Activated T-cell treated with anti-CD3 and anti-CD28 coated beads, Interleukin-2, amount 50 U/mL, for 72 hours (primary cell): ENCODE measurements at regions not wholly inside any gene's neighbourhood (a gene's known extent, or its start where the extent isn't known, plus 50 kb on each side); places are given as distances from the start of the nearest gene placed in this dataset.
"Not testable (repeated sequence)": the region's sequence is repeated elsewhere in the genome, so short reads cannot be mapped to it uniquely, and the experiment has no call there.

Experiments
- ATAC-seq, 2 donors: fragments of 150-1000 bp; cut with Tn5 transposase; replicated peaks in 1 of 2; 2 replicates each; pipeline ENCODE4 v1.10.0; 2021; ENCODE audit warnings: moderate library complexity in 2 of 2, mild to moderate bottlenecking in 1 of 2
- DNase-seq, 2 donors: peaks; one replicate each; pipeline ENCODE4 v3.0.0; 2021 to 2022; ENCODE audit warnings: mixed read lengths in 1 of 2
- H3K27ac Mint-ChIP-seq: one replicate; pipeline ENCODE4 v1.8.0; 2022; ENCODE audit warnings: mild to moderate bottlenecking, moderate library complexity, mixed read lengths
- H3K27me3 Mint-ChIP-seq: one replicate; pipeline ENCODE4 v1.8.0; 2022; ENCODE audit warnings: low read depth, mixed read lengths
- H3K36me3 Mint-ChIP-seq, 2 donors: one replicate each; pipeline ENCODE4 v1.8.0; 2022; ENCODE audit warnings: mixed read lengths in 2 of 2, mild to moderate bottlenecking in 1 of 2; ENCODE audit not compliant: insufficient read depth in 2 of 2
- H3K4me1 Mint-ChIP-seq: one replicate; pipeline ENCODE4 v1.8.0; 2022; ENCODE audit warnings: low read depth, mixed read lengths
- H3K4me3 Mint-ChIP-seq, 2 donors: one replicate each; pipeline ENCODE4 v1.8.0; 2022; ENCODE audit warnings: mild to moderate bottlenecking in 2 of 2, mixed read lengths in 2 of 2, moderate library complexity in 2 of 2
- H3K9me3 Mint-ChIP-seq, 2 donors: one replicate each; pipeline ENCODE4 v1.8.0; 2022; ENCODE audit warnings: mixed read lengths in 2 of 2

- H3K36me3 Mint-ChIP-seq: peaks cover 0 to 1% of the 10 kb centered on the region in 2 donors
- H3K4me1 Mint-ChIP-seq: no peaks in the 10 kb centered on the region
These were observed 463.2 kb upstream of the ZEB2 start for GRCh38 chr2:144983107-144983506.

GRCh38 chr2:144982481-144982880 lies 462.6 kb upstream of the ZEB2 start:
- Mint-ChIP-seq H3K4me3 (no peak overlapping the region), H3K4me1 (no peaks in the 10 kb centered on the region), H3K27ac (no peak overlapping the region), H3K27me3 (peaks cover 4% of the 10 kb centered on the region), H3K36me3 (peaks cover 0 to 1% of the 10 kb centered on the region in 2 donors), H3K9me3 (peaks cover 0 to 4% of the 10 kb centered on the region in 2 donors)
- DNase-seq (no peak), ATAC-seq (no peak)

More at GRCh38 chr2:144983107-144983506, 463.2 kb upstream of the ZEB2 start:
- Mint-ChIP-seq H3K9me3 (peaks cover 0 to 4% of the 10 kb centered on the region in 2 donors), H3K4me3 (no peak overlapping the region), H3K27me3 (peaks cover 4% of the 10 kb centered on the region), H3K27ac (no peak overlapping the region)
- no peak for DNase-seq
- ATAC-seq: no peak

- DNase-seq: no peak
- peaks cover 0 to 1% of the 10 kb centered on the region in 2 donors for H3K36me3 Mint-ChIP-seq
- no peak overlapping the region for H3K27ac Mint-ChIP-seq
- H3K4me3 Mint-ChIP-seq: no peak overlapping the region
- H3K4me1 Mint-ChIP-seq: no peaks in the 10 kb centered on the region
- H3K27me3 Mint-ChIP-seq: no peaks in the 10 kb centered on the region
- no peak for ATAC-seq
- peaks cover 2 to 8% of the 10 kb centered on the region in 2 donors for H3K9me3 Mint-ChIP-seq
These were observed 456.0 kb upstream of the ZEB2 start for GRCh38 chr2:144975881-144976280.

- peaks cover 0 to 5% of the 10 kb centered on the region in 2 donors for H3K36me3 Mint-ChIP-seq
- H3K9me3 Mint-ChIP-seq: peaks cover 5 to 12% of the 10 kb centered on the region in 2 donors
- no peak overlapping the region for H3K4me3 Mint-ChIP-seq
- no peak overlapping the region for H3K27ac Mint-ChIP-seq
- no peak for ATAC-seq
- DNase-seq: no peak
- H3K4me1 Mint-ChIP-seq: no peaks in the 10 kb centered on the region
- H3K27me3 Mint-ChIP-seq: no peaks in the 10 kb centered on the region
These were observed 452.8 kb upstream of the ZEB2 start for GRCh38 chr2:144972676-144973075.

GRCh38 chr2:144971786-144972335 lies 451.9 kb upstream of the ZEB2 start:
- Mint-ChIP-seq H3K4me1 (no peaks in the 10 kb centered on the region), H3K9me3 (peaks cover 5 to 12% of the 10 kb centered on the region in 2 donors), H3K27ac (no peak overlapping the region), H3K27me3 (no peaks in the 10 kb centered on the region), H3K4me3 (no peak overlapping the region), H3K36me3 (peaks cover 0 to 5% of the 10 kb centered on the region in 2 donors)
- DNase-seq (no peak), ATAC-seq (no peak)

GRCh38 chr2:144970410-144970809 lies 450.5 kb upstream of the ZEB2 start:
- not testable (repeated sequence) for ATAC-seq

GRCh38 chr2:144969564-144969963 lies 449.6 kb upstream of the ZEB2 start:
- H3K4me3 Mint-ChIP-seq, H3K4me1 Mint-ChIP-seq, H3K27ac Mint-ChIP-seq, H3K27me3 Mint-ChIP-seq, DNase-seq, ATAC-seq, H3K36me3 Mint-ChIP-seq: not testable (repeated sequence)
- H3K9me3 Mint-ChIP-seq: peaks cover 6 to 15% of the 10 kb centered on the region in 2 donors

More at GRCh38 chr2:144970410-144970809, 450.5 kb upstream of the ZEB2 start:
- H3K4me3 Mint-ChIP-seq, H3K27me3 Mint-ChIP-seq, DNase-seq, H3K36me3 Mint-ChIP-seq, H3K4me1 Mint-ChIP-seq, H3K27ac Mint-ChIP-seq: not testable (repeated sequence)
- H3K9me3 Mint-ChIP-seq: peaks cover 5 to 12% of the 10 kb centered on the region in 2 donors

GRCh38 chr2:144967961-144968360 lies 448.0 kb upstream of the ZEB2 start:
- Mint-ChIP-seq H3K4me3 (no peak overlapping the region), H3K9me3 (peaks cover 9 to 15% of the 10 kb centered on the region in 2 donors), H3K36me3 (peaks cover 2 to 6% of the 10 kb centered on the region in 2 donors), H3K27ac (no peak overlapping the region), H3K27me3 (no peaks in the 10 kb centered on the region), H3K4me1 (no peaks in the 10 kb centered on the region)
- DNase-seq: no peak
- ATAC-seq: no peak

GRCh38 chr2:144965172-144965571 lies 445.3 kb upstream of the ZEB2 start:
- H3K27ac Mint-ChIP-seq: no peak overlapping the region
- no peak overlapping the region for H3K4me3 Mint-ChIP-seq
- H3K36me3 Mint-ChIP-seq: peaks cover 3 to 6% of the 10 kb centered on the region in 2 donors
- DNase-seq: no peak
- H3K27me3 Mint-ChIP-seq: no peaks in the 10 kb centered on the region
- peaks cover 8 to 9% of the 10 kb centered on the region in 2 donors for H3K9me3 Mint-ChIP-seq
- no peaks in the 10 kb centered on the region for H3K4me1 Mint-ChIP-seq
- no peak for ATAC-seq

GRCh38 chr2:144963031-144963430 lies 443.1 kb upstream of the ZEB2 start:
- peaks cover 3 to 5% of the 10 kb centered on the region in 2 donors for H3K9me3 Mint-ChIP-seq
- H3K4me1 Mint-ChIP-seq: no peaks in the 10 kb centered on the region
- no peaks in the 10 kb centered on the region for H3K27me3 Mint-ChIP-seq
- H3K27ac Mint-ChIP-seq: no peak overlapping the region
- ATAC-seq (no peak), DNase-seq (no peak)
- H3K4me3 Mint-ChIP-seq: no peak overlapping the region
- H3K36me3 Mint-ChIP-seq: peaks cover 2 to 3% of the 10 kb centered on the region in 2 donors

GRCh38 chr2:144959416-144959815 lies 439.5 kb upstream of the ZEB2 start:
- Mint-ChIP-seq H3K9me3 (peaks cover 0 to 2% of the 10 kb centered on the region in 2 donors), H3K36me3 (peaks cover 0 to 2% of the 10 kb centered on the region in 2 donors), H3K4me1 (no peaks in the 10 kb centered on the region), H3K27me3 (no peaks in the 10 kb centered on the region), H3K27ac (no peak overlapping the region), H3K4me3 (no peak overlapping the region)
- no peak for ATAC-seq
- no peak for DNase-seq

GRCh38 chr2:144950899-144951560 lies 431.1 kb upstream of the ZEB2 start:
- DNase-seq (no peak), ATAC-seq (no peak)
- H3K27ac Mint-ChIP-seq: no peak overlapping the region
- H3K4me3 Mint-ChIP-seq: no peak overlapping the region
- H3K9me3 Mint-ChIP-seq: no peaks in the 10 kb centered on the region
- no peaks in the 10 kb centered on the region for H3K4me1 Mint-ChIP-seq
- no peaks in the 10 kb centered on the region for H3K36me3 Mint-ChIP-seq
- H3K27me3 Mint-ChIP-seq: no peaks in the 10 kb centered on the region

- no peaks in the 10 kb centered on the region for H3K9me3 Mint-ChIP-seq
- no peak for ATAC-seq
- H3K4me1 Mint-ChIP-seq: no peaks in the 10 kb centered on the region
- DNase-seq: no peak
- H3K27me3 Mint-ChIP-seq: no peaks in the 10 kb centered on the region
- no peak overlapping the region for H3K27ac Mint-ChIP-seq
- H3K4me3 Mint-ChIP-seq: no peak overlapping the region
- H3K36me3 Mint-ChIP-seq: no peaks in the 10 kb centered on the region
These were observed 428.4 kb upstream of the ZEB2 start for GRCh38 chr2:144948205-144948855.
